ENCODE measurements at regions not wholly inside any gene's neighbourhood (a gene's known extent, or its start where the extent isn't known, plus 50 kb on each side); places are given as distances from the start of the nearest gene placed in this dataset.
"Not testable (repeated sequence)": the region's sequence is repeated elsewhere in the genome, so short reads cannot be mapped to it uniquely, and the experiment has no call there.

- H3K36me3 ChIP-seq (ENCODE audit: control insufficient read depth, insufficient read depth, low read length); H3K27me3 ChIP-seq (replicated peaks; ENCODE audit: control insufficient read depth, insufficient read depth, low read length, poor library complexity, severe bottlenecking); H3K9me3 ChIP-seq (ENCODE audit: control insufficient read depth, low read length); H3K27ac ChIP-seq (ENCODE audit: insufficient read depth, low read length, poor library complexity, severe bottlenecking); DNase-seq; H3K4me1 ChIP-seq (ENCODE audit: control insufficient read depth, insufficient read depth, low read length, poor library complexity, severe bottlenecking); H3K4me3 ChIP-seq (ENCODE audit: insufficient read depth, low read depth, low read length, poor library complexity, severe bottlenecking): not testable (repeated sequence)
Observed at GRCh38 chr5:177941386-177941785, 54.7 kb downstream of the PROP1 start.

DNA sequence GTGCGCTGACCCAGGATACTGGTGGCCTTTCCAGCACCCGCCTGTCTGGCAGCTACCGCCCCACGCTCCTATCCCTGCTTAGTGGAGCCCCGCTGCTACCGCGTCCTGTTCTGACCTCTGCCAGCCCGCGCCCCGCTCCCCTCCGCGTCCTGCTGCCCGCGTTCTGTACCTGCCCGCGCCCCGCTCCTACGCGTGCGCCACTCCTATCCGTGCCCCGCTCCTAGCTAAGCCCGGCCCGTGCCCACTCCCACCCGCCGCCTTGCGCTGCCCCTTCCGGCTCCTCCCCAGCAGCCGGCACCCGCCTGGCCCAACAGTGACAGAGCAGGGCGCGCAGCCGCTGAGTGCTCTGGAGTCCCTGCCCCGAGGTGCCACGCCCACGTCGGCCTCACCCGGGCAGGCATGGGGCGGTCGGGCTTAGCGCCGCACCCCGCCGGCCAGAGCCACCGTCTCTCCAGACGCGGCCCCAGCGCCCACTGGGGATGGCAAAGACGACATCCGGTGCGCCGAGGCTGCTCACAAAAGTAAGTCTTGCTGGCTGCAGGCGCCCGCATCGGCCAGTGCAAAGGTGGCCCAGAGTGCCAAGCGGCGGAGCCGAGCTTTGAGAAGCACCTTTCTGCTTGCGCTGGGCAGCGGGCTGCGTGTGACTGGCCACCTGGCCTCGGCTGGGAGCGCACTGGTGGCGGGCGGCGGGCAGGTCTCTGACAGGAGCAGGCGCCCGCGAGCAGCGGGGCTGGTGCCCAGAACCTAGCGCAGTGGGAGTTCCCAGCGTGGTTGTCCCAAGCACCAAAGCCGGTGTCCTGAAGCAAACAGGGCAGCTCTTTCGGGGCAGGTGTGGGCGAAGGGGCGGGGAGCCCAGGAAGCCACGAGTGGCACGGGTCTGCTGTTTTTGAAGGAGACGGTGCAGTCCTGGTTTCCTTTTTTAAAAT is 56.5 kb downstream of the PROP1 start:
- not testable (repeated sequence) for H3K9me3 ChIP-seq (ENCODE audit: control insufficient read depth, low read length); H3K27ac ChIP-seq (ENCODE audit: insufficient read depth, low read length, poor library complexity, severe bottlenecking); H3K4me3 ChIP-seq (ENCODE audit: insufficient read depth, low read depth, low read length, poor library complexity, severe bottlenecking); H3K4me1 ChIP-seq (ENCODE audit: control insufficient read depth, insufficient read depth, low read length, poor library complexity, severe bottlenecking); DNase-seq; H3K36me3 ChIP-seq (ENCODE audit: control insufficient read depth, insufficient read depth, low read length); H3K27me3 ChIP-seq (replicated peaks; ENCODE audit: control insufficient read depth, insufficient read depth, low read length, poor library complexity, severe bottlenecking)

GRCh38 chr5:177938767-177939166 is 57.3 kb downstream of the PROP1 start:
- not testable (repeated sequence) for H3K36me3 ChIP-seq (ENCODE audit: control insufficient read depth, insufficient read depth, low read length); H3K4me3 ChIP-seq (ENCODE audit: insufficient read depth, low read depth, low read length, poor library complexity, severe bottlenecking); H3K4me1 ChIP-seq (ENCODE audit: control insufficient read depth, insufficient read depth, low read length, poor library complexity, severe bottlenecking); H3K27ac ChIP-seq (ENCODE audit: insufficient read depth, low read length, poor library complexity, severe bottlenecking); DNase-seq; H3K9me3 ChIP-seq (ENCODE audit: control insufficient read depth, low read length); H3K27me3 ChIP-seq (replicated peaks; ENCODE audit: control insufficient read depth, insufficient read depth, low read length, poor library complexity, severe bottlenecking)

GRCh38 chr5:177934233-177934632 is 61.8 kb downstream of the PROP1 start:
- not testable (repeated sequence) for H3K4me1 ChIP-seq (ENCODE audit: control insufficient read depth, insufficient read depth, low read length, poor library complexity, severe bottlenecking); H3K27me3 ChIP-seq (replicated peaks; ENCODE audit: control insufficient read depth, insufficient read depth, low read length, poor library complexity, severe bottlenecking); H3K9me3 ChIP-seq (ENCODE audit: control insufficient read depth, low read length); H3K4me3 ChIP-seq (ENCODE audit: insufficient read depth, low read depth, low read length, poor library complexity, severe bottlenecking); H3K27ac ChIP-seq (ENCODE audit: insufficient read depth, low read length, poor library complexity, severe bottlenecking); H3K36me3 ChIP-seq (ENCODE audit: control insufficient read depth, insufficient read depth, low read length); DNase-seq

DNA sequence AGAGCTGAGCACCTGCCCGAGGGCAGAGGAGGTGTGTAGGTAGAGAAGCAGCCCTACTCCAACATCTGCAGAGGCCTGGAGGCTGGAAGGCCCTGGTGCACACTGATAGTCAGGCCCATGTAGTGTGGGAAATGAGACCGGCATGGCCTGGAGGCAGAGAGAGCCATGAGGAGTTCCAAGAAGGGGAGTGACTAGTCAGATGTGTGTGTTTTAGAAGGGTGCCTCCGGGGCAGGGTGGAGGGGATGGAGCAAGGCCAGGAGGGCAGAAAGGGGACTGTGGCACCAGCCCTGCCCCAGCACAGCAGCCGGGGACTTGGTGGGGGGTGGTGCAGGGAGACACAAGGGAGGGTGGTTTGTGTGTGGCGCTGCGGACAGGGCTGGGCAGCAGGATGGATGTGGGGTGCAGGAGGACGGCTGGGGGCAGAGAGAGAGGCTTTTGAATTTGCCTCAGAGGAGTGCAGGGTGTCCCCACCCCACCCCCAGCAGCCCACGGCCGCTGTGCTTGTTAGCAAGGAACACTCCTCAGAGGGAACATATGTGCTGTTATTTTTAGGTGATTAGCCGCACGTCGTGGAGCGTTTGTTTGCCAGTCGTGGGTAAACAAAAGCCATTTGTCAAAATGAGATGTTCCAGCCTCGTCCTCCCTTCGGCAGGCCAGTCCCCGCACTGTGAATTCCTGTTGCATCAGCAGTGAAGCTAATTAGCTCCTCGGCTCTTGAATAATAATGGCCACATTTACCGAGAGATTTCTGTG is 65.6 kb downstream of the PROP1 start:
- not testable (repeated sequence) for H3K27ac ChIP-seq (ENCODE audit: insufficient read depth, low read length, poor library complexity, severe bottlenecking); H3K27me3 ChIP-seq (replicated peaks; ENCODE audit: control insufficient read depth, insufficient read depth, low read length, poor library complexity, severe bottlenecking); H3K4me1 ChIP-seq (ENCODE audit: control insufficient read depth, insufficient read depth, low read length, poor library complexity, severe bottlenecking); DNase-seq; H3K9me3 ChIP-seq (ENCODE audit: control insufficient read depth, low read length); H3K4me3 ChIP-seq (ENCODE audit: insufficient read depth, low read depth, low read length, poor library complexity, severe bottlenecking); H3K36me3 ChIP-seq (ENCODE audit: control insufficient read depth, insufficient read depth, low read length)

DNA sequence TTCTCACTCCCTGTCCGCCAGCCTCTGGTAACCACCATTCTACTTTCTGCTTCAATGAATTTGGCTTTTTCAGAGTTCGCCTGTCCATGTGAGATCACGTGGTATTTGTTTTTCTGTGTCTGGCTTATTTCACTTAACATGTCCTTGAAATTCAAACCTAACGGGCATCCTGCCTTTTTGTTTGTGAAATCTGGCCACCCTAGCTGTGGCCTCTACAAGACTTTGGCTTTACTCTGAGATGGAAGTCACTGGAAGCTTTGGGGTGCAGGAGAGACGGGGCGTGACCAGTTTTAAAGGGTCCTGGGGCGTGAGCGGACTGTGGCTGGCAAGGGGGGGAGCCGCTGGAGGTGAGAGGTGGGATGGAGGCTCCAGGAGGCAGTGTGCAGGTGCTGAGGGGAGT is 66.4 kb downstream of the PROP1 start:
- not testable (repeated sequence) for H3K36me3 ChIP-seq (ENCODE audit: control insufficient read depth, insufficient read depth, low read length); H3K27me3 ChIP-seq (replicated peaks; ENCODE audit: control insufficient read depth, insufficient read depth, low read length, poor library complexity, severe bottlenecking); DNase-seq; H3K27ac ChIP-seq (ENCODE audit: insufficient read depth, low read length, poor library complexity, severe bottlenecking); H3K9me3 ChIP-seq (ENCODE audit: control insufficient read depth, low read length); H3K4me3 ChIP-seq (ENCODE audit: insufficient read depth, low read depth, low read length, poor library complexity, severe bottlenecking); H3K4me1 ChIP-seq (ENCODE audit: control insufficient read depth, insufficient read depth, low read length, poor library complexity, severe bottlenecking)

DNA sequence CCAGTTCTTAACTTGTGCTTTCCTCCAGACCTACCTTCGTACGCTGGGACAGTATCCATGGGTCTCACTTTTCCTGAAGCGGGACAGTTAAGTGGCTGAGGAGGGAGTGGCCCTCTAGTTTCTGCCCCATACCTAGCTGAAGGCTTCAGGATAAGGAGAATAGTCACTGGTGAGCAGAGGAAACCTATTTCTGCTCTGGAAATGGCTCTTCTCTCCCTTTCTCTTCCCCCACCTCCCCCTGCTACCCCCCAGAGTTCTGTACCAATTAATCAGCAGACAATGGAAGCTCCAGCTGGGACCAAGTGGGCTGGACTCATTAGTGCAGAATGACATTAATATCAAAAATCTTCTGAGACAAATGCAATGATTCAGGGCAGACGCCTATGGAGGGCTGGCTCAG is 68.5 kb downstream of the PROP1 start:
- H3K4me1 ChIP-seq (ENCODE audit: control insufficient read depth, insufficient read depth, low read length, poor library complexity, severe bottlenecking); H3K36me3 ChIP-seq (ENCODE audit: control insufficient read depth, insufficient read depth, low read length); DNase-seq; H3K4me3 ChIP-seq (ENCODE audit: insufficient read depth, low read depth, low read length, poor library complexity, severe bottlenecking); H3K27me3 ChIP-seq (replicated peaks; ENCODE audit: control insufficient read depth, insufficient read depth, low read length, poor library complexity, severe bottlenecking); H3K9me3 ChIP-seq (ENCODE audit: control insufficient read depth, low read length); H3K27ac ChIP-seq (ENCODE audit: insufficient read depth, low read length, poor library complexity, severe bottlenecking): not testable (repeated sequence)

DNA sequence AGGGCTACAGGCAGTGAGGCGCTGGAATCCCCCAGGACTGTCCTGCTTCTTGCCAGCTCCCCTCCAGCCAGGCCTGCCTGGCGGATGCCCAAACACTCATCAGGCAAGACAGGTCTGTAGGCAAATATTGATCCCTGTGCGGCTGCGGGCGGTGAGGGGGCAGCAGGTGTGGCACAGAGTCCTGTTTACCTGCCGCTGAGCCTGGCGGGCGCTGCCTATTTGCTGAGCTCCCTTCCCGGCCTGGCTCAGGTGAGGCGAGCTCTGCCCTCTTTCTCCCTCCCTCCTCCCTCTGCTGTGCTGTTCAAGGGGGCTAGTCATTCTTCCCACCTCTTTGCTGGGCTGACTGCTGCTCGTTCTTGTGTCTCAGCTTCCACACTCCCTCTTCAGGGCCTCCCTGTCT is 71.5 kb downstream of the PROP1 start:
- not testable (repeated sequence) for H3K4me1 ChIP-seq (ENCODE audit: control insufficient read depth, insufficient read depth, low read length, poor library complexity, severe bottlenecking); H3K27ac ChIP-seq (ENCODE audit: insufficient read depth, low read length, poor library complexity, severe bottlenecking); H3K9me3 ChIP-seq (ENCODE audit: control insufficient read depth, low read length); DNase-seq; H3K36me3 ChIP-seq (ENCODE audit: control insufficient read depth, insufficient read depth, low read length); H3K27me3 ChIP-seq (replicated peaks; ENCODE audit: control insufficient read depth, insufficient read depth, low read length, poor library complexity, severe bottlenecking); H3K4me3 ChIP-seq (ENCODE audit: insufficient read depth, low read depth, low read length, poor library complexity, severe bottlenecking)

- not testable (repeated sequence) for H3K36me3 ChIP-seq (ENCODE audit: control insufficient read depth, insufficient read depth, low read length); H3K4me1 ChIP-seq (ENCODE audit: control insufficient read depth, insufficient read depth, low read length, poor library complexity, severe bottlenecking); H3K4me3 ChIP-seq (ENCODE audit: insufficient read depth, low read depth, low read length, poor library complexity, severe bottlenecking); DNase-seq; H3K27me3 ChIP-seq (replicated peaks; ENCODE audit: control insufficient read depth, insufficient read depth, low read length, poor library complexity, severe bottlenecking); H3K27ac ChIP-seq (ENCODE audit: insufficient read depth, low read length, poor library complexity, severe bottlenecking); H3K9me3 ChIP-seq (ENCODE audit: control insufficient read depth, low read length)
Observed at GRCh38 chr5:177923837-177924236, 72.2 kb downstream of the PROP1 start.

GRCh38 chr5:177923189-177923588 is 72.9 kb downstream of the PROP1 start:
- H3K9me3 ChIP-seq (ENCODE audit: control insufficient read depth, low read length); H3K4me3 ChIP-seq (ENCODE audit: insufficient read depth, low read depth, low read length, poor library complexity, severe bottlenecking); H3K27me3 ChIP-seq (replicated peaks; ENCODE audit: control insufficient read depth, insufficient read depth, low read length, poor library complexity, severe bottlenecking); H3K4me1 ChIP-seq (ENCODE audit: control insufficient read depth, insufficient read depth, low read length, poor library complexity, severe bottlenecking); DNase-seq; H3K27ac ChIP-seq (ENCODE audit: insufficient read depth, low read length, poor library complexity, severe bottlenecking); H3K36me3 ChIP-seq (ENCODE audit: control insufficient read depth, insufficient read depth, low read length): not testable (repeated sequence)

Measured in effector memory CD4-positive, alpha-beta T cell (primary cell).